GM18870 (cell line): ENCODE measurements at regions not wholly inside any gene's neighbourhood (a gene's known extent, or its start where the extent isn't known, plus 50 kb on each side); places are given as distances from the start of the nearest gene placed in this dataset.

Experiments used
- ATAC-seq: cut with Tn5 transposase; IDR thresholded peaks from one replicate; pipeline ENCODE4 v1.9.1; 2021; ENCODE audit warnings: moderate library complexity; ENCODE audit not compliant: unreplicated experiment

GRCh38 chr17:69716556-69716955 lies 302.1 kb downstream of the MAP2K6 start:
- ATAC-seq = no peak

DNA sequence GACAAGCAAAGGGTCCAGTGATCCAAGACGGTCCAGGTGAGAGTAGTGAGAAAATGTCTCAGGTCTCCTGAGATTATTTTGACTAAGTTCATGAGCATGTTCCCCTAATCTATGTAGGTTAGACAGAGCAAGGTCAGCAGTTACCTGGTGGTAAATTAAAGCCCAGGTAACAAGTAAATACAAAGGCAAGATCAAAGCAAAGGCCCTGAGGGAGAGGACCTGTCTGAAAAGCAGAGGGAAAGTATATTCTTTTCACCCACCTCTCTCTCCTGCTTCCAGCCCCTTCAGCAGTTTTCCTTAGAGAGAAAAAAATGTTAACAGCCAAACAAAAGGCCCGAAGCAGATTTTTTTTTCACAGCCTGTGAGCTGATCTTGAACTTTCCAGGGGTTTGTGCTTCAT lies 302.7 kb downstream of the MAP2K6 start:
- ATAC-seq = no peak

GRCh38 chr17:69717819-69718218 lies 303.3 kb downstream of the MAP2K6 start:
- no peak for ATAC-seq

- ATAC-seq = no peak
Observed at GRCh38 chr17:69719474-69720048, 305.1 kb downstream of the MAP2K6 start.

DNA sequence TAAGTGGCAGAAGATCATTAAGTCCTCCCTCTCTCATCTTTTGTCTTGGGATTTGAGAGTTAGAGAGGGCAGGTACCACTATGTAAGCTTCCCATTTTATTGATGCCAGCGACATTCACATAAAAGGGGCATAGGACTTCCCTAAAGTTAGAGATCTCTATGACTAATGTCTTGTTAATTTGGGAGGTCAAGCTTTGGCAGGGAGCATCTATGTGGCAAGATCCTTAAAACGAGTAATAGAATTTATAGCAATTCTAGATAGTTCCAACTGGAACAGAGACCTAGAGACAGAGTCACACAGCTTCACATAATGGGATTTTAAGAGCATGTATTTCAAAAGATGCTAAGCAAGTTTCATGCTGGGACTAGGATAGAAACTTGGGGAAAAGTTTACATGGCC lies 308.0 kb downstream of the MAP2K6 start:
- ATAC-seq = no peak

DNA sequence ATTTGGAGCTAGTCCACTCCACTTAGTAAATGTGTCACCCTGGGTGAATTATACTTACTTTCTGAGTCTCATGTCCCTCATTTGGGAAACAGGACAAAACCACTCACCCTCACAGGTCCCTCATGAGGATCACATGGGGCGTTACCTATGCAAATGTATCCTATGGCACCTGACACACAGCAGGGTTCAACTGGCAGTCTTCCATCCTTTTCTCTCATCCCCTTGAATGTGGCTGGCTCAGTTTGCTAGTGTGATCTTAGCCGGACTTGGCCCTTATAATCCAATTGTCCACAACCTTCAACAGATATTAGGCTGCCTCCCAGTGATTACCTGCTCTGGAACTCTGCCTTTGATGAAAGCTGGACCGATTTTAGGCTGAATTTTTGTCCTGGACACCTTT lies 308.8 kb downstream of the MAP2K6 start:
- no peak for ATAC-seq

DNA sequence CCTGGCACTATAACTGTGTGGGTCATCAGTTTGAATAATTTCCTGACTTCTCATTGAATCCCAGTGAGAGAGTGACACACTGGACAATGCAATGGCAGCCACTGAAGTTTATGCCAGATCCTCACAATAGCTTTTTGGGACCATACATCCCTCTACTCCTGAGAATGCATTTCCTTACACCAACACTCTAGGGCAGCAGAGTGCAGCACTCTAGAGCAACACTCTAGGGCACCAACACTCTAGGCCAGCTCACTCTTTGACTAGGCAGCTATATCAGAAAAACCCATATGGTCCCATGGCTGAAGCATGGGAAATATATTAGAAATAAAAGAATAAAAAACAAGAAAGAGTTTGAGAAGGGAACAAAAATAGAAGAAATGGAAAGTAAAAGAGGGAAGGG lies 309.2 kb downstream of the MAP2K6 start:
- no peak for ATAC-seq

GRCh38 chr17:69724238-69724637 lies 309.7 kb downstream of the MAP2K6 start:
- no peak for ATAC-seq

DNA sequence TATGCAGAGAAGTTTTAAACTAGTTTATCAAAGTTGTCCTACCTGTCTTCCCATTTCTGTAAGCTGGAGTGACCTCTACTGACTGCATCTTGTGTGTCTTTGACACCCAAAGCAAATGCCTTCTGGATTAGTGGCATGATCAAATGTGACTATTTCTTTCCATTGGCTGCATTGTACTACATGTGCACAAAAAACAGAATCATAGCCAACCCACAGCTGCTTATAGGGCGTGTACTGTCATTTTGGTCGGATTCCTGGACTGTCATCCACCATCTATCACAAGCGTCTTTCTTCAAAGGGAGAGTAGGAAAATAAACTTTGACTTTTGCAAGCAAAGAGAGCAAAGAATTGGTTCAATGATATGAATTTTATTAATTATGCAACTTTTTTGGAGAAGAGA lies 310.6 kb downstream of the MAP2K6 start:
- no peak for ATAC-seq

- no peak for ATAC-seq
Observed at GRCh38 chr17:69728816-69729215, 314.3 kb downstream of the MAP2K6 start.

DNA sequence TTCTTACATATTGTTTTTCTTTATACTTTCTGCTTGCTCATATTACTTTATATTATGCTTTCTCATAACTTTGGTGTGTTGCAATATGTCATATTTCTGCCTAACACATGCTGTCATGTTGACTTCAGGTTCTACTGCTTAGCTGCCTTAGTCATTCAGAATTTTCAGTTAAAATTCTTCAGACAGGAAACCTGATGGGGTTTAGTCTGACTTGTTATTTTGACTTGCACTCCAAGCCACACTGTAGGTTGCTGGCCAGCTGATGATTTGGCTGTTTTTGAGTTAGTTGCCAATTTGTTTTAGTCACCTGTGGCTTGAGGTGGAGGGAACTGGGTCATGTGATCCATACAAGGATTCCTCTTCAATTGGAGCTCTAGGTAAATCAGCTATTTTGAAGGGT lies 315.4 kb downstream of the MAP2K6 start:
- ATAC-seq = no peak

GRCh38 chr17:69732272-69732918 lies 317.9 kb downstream of the MAP2K6 start:
- ATAC-seq = no peak

DNA sequence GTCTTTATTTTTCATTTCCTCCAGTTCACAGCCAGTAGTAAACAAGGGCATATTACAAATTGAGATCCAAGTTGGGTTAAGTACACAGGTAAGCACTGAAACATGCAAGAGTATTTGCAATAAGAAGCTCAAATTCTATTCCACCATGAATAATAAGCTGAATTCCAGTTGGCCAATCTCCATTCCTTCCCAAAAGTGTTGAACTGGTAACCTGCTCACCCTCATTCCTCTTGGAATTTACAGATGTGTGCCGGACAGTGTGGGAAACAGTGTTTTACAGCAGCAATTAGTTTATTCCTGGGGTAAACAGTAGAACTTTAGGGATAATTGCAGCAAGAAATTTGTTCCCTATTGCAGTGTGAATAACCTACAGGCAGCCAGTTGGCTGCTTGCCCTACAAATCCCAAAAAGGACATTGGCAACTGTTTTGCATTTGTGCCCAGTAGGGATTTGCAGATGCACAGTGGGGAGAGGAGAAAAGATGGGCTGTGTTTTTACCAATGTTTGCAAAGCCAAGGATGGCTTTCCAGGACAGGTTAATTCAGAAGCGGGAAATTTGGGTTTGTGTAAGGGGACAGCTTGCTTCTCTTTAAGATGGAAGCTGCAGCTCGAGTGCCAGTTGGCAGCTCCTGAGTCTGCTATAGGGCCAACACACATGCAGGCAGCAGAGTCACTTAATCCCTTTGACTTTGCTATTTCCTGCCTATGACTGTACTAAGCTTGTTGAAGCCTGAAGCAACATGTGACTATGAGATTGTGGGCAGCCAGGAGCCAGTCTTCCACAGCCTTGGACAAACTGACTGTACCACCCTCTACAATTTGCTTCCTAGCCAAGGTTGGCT lies 318.9 kb downstream of the MAP2K6 start:
- ATAC-seq = no peak

GRCh38 chr17:69734656-69735055 lies 320.2 kb downstream of the MAP2K6 start:
- ATAC-seq = no peak

GRCh38 chr17:69735285-69735684 lies 320.8 kb downstream of the MAP2K6 start:
- no peak for ATAC-seq

DNA sequence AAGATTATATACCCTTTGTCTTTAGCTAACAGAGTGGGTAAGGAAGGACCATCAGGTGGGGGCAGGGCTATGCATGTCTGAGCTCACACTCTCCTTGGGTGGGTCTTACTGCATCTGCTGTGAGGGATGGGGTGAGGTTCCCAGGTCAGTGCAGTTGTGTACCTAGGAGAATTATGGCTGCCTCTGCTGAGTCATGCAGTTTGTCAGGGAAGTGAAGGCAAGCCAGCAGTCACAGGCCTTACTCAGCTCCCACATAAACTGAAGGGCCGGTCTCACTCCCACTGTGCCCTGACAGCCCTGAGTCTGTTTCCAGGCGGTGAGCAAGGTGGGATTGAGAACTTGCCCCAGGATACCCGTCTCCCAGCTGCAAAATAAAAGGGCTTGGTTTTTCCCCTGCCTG lies 328.6 kb downstream of the MAP2K6 start:
- no peak for ATAC-seq

GRCh38 chr17:69744512-69745070 lies 330.1 kb downstream of the MAP2K6 start:
- no peak for ATAC-seq

GRCh38 chr17:69749911-69750310 lies 325.1 kb upstream of the KCNJ16 start:
- ATAC-seq = no peak

DNA sequence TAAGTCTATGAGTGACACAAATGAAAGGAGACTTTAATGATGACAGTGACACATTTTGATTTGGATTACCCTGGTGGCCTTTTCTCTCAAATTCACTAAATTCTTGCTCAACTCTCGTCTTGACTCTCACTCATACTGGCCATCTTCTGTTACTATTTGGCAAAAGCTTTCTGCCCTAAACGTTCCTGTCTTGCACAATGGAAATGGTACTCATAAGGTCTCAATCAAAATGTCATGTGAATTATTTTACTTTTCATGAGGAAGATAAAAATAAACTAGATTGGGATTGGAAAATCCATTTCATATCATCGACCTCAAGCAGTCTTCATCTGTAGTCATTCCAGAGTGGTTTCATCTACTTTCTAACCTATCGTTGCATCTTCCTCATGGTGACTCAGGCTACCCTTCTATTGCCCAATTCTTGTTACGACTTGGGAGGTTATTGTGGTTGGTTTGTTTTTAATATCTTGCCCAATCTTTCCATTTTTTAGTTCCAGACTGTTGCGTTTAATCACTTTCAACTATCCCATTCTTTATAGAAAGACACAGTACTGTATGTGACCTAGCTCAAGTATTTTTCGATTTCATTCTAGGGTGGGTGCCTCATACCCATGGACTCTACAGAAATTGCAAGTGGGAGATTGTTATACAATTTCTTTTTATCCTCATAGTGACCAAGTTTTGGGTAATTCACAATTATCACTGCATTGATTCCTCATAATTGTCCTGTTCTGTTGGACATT lies 317.2 kb upstream of the KCNJ16 start:
- no peak for ATAC-seq

- ATAC-seq = no peak
Observed at GRCh38 chr17:69760562-69760961, 314.5 kb upstream of the KCNJ16 start.

DNA sequence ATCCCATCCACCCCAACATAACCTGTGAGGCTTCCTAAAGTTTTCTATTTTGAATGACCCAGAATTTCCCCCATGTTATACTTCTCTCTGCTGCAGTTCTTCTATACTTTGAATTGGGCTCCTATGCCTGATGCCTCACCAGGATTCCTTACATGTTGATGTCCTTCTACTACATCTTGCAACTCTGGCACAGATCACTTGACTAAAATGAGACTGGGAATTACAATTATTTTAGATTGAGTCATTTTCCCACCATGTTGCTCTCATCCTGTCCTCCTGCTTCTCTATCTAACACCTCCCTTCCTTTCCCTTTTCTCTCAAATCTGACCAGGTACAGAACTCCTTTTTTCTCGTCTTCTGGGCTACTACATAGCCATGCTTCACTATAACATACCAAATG lies 314.0 kb upstream of the KCNJ16 start:
- no peak for ATAC-seq
